Mesothelial cell of epicardium (in vitro differentiated cells): ENCODE measurements at regions not wholly inside any gene's neighbourhood (a gene's known extent, or its start where the extent isn't known, plus 50 kb on each side); places are given as distances from the start of the nearest gene placed in this dataset.

ENCODE experiments used
- DNase-seq, 2 experiments: peaks; one replicate each; pipeline ENCODE4 v3.0.0; 2021; ENCODE audit warnings: low spot score in 2 of 2; ENCODE audit not compliant: unreplicated experiment in 2 of 2
- H3K27ac Mint-ChIP-seq: 2 replicates; pipeline ENCODE4 v1.8.0; 2021; ENCODE audit warnings: mixed read lengths
- H3K27me3 Mint-ChIP-seq: 2 replicates; pipeline ENCODE4 v1.8.0; 2021; ENCODE audit warnings: low read depth, mixed read lengths
- H3K36me3 Mint-ChIP-seq: 2 replicates; pipeline ENCODE4 v1.8.0; 2021; ENCODE audit warnings: mixed read lengths
- H3K4me1 Mint-ChIP-seq: 2 replicates; pipeline ENCODE4 v1.8.0; 2021; ENCODE audit warnings: mixed read lengths
- H3K4me3 Mint-ChIP-seq: 2 replicates; pipeline ENCODE4 v1.8.0; 2021; ENCODE audit warnings: mild to moderate bottlenecking, moderate library complexity, mixed read lengths
- H3K9me3 Mint-ChIP-seq: 2 replicates; pipeline ENCODE4 v1.8.0; 2021; ENCODE audit warnings: mixed read lengths
- TF ChIP-seq, protein P1 (sequence below): fragments of 200-600 bp; sonication (generic); IDR thresholded peaks from one replicate; pipeline ENCODE4 v1.5.0; 2021; ENCODE audit warnings: antibody characterized with exemption; ENCODE audit not compliant: unreplicated experiment

GRCh38 chr11:69920345-69921127 lies 101.3 kb upstream of the FGF3 start:
- Mint-ChIP-seq H3K27ac (no peak overlapping the region), H3K9me3 (no peaks in the 10 kb centered on the region), H3K27me3 (peaks cover 48% of the 10 kb centered on the region), H3K4me3 (no peak overlapping the region), H3K36me3 (no peaks in the 10 kb centered on the region), H3K4me1 (peaks cover 15% of the 10 kb centered on the region)
- no peak for DNase-seq
- TF ChIP-seq, protein P1, sequence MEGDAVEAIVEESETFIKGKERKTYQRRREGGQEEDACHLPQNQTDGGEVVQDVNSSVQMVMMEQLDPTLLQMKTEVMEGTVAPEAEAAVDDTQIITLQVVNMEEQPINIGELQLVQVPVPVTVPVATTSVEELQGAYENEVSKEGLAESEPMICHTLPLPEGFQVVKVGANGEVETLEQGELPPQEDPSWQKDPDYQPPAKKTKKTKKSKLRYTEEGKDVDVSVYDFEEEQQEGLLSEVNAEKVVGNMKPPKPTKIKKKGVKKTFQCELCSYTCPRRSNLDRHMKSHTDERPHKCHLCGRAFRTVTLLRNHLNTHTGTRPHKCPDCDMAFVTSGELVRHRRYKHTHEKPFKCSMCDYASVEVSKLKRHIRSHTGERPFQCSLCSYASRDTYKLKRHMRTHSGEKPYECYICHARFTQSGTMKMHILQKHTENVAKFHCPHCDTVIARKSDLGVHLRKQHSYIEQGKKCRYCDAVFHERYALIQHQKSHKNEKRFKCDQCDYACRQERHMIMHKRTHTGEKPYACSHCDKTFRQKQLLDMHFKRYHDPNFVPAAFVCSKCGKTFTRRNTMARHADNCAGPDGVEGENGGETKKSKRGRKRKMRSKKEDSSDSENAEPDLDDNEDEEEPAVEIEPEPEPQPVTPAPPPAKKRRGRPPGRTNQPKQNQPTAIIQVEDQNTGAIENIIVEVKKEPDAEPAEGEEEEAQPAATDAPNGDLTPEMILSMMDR = no peak

GRCh38 chr11:69921128-69922014 lies 102.2 kb upstream of the FGF3 start:
- H3K27ac Mint-ChIP-seq = no peak overlapping the region
- no peak for DNase-seq
- no peak overlapping the region for H3K4me3 Mint-ChIP-seq
- peaks cover 18% of the 10 kb centered on the region for H3K4me1 Mint-ChIP-seq
- H3K27me3 Mint-ChIP-seq = peaks cover 50% of the 10 kb centered on the region
- TF ChIP-seq, protein P1 = no peak
- no peaks in the 10 kb centered on the region for H3K36me3 Mint-ChIP-seq
- no peaks in the 10 kb centered on the region for H3K9me3 Mint-ChIP-seq

- DNase-seq = no peak
- TF ChIP-seq, protein P1 = no peak
- Mint-ChIP-seq H3K4me1 (peaks cover 22% of the 10 kb centered on the region), H3K4me3 (no peak overlapping the region), H3K27me3 (peaks cover 45% of the 10 kb centered on the region), H3K9me3 (no peaks in the 10 kb centered on the region), H3K36me3 (no peaks in the 10 kb centered on the region), H3K27ac (no peak overlapping the region)
Observed at GRCh38 chr11:69922015-69922595, 102.9 kb upstream of the FGF3 start.

DNA sequence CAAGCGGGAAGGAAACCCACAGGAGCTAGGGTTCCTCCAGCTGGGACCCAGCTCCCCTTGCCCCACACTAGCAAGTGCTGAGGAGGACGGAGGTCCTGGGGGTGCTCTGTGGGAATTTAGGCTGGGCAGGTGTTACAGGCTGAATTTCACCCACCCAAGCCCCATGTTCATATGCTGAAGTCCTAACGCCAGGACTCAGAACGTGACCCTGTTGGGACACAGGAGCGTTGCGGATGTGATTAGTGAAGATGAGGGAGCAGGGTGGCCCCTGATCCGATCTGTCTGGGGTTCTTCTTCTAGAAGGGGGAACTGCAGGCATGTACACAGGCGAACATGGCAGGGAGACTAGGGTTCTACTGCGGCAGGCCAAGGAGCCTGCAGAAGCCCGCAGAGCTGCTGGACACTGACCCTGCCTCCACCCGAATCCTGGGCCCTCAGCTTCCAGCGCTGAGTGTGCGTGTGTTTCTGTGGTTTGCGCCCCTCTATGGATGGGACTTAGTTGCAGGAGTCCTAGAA lies 103.4 kb upstream of the FGF3 start:
- DNase-seq = no peak
- no peaks in the 10 kb centered on the region for H3K36me3 Mint-ChIP-seq
- no peaks in the 10 kb centered on the region for H3K9me3 Mint-ChIP-seq
- TF ChIP-seq, protein P1 = no peak
- H3K27ac Mint-ChIP-seq = no peak overlapping the region
- H3K4me1 Mint-ChIP-seq = peaks cover 22% of the 10 kb centered on the region
- peaks cover 45% of the 10 kb centered on the region for H3K27me3 Mint-ChIP-seq
- no peak overlapping the region for H3K4me3 Mint-ChIP-seq

- Mint-ChIP-seq H3K36me3 (no peaks in the 10 kb centered on the region), H3K27ac (no peak overlapping the region), H3K4me3 (no peak overlapping the region), H3K4me1 (peaks cover 22% of the 10 kb centered on the region), H3K9me3 (no peaks in the 10 kb centered on the region), H3K27me3 (peaks cover 46% of the 10 kb centered on the region)
- no peak for DNase-seq
- TF ChIP-seq, protein P1 = no peak
Observed at GRCh38 chr11:69923196-69923595, 104.0 kb upstream of the FGF3 start.
